HL-60 (cell line): ENCODE measurements at regions not wholly inside any gene's neighbourhood (a gene's known extent, or its start where the extent isn't known, plus 50 kb on each side); places are given as distances from the start of the nearest gene placed in this dataset.

ENCODE experiments used
- DNase-seq, 2 experiments: peaks; one replicate each; pipeline ENCODE4 v3.0.0-alpha.2; 2010 to 2020; ENCODE audit warnings: low read depth in 1 of 2, low spot score in 1 of 2
- H3K27ac ChIP-seq: fragments of 250-450 bp; sonication (Bioruptor Pico); replicated peaks from 2 replicates; pipeline ENCODE4 v1.5.1; 2020; ENCODE audit warnings: mild to moderate bottlenecking, moderate library complexity
- H3K27me3 ChIP-seq: fragments of 250-450 bp; sonication (Bioruptor Pico); 2 replicates; pipeline ENCODE4 v1.5.1; 2021; ENCODE audit warnings: mild to moderate bottlenecking, moderate library complexity; ENCODE audit not compliant: insufficient read depth, poor library complexity, severe bottlenecking
- H3K4me3 ChIP-seq: replicated peaks from 2 replicates; pipeline ENCODE4 v1.5.1; 2011; ENCODE audit warnings: mild to moderate bottlenecking, control low read depth, low read length; ENCODE audit not compliant: insufficient read depth
- GABPA ChIP-seq: IDR thresholded peaks from 2 replicates; pipeline ENCODE4 v1.6.1; 2012; ENCODE audit warnings: low read depth
- POLR2AphosphoS5 ChIP-seq: IDR thresholded peaks from 2 replicates; pipeline ENCODE4 v1.6.1; 2012; ENCODE audit warnings: low read depth
- SPI1 ChIP-seq: IDR thresholded peaks from 2 replicates; pipeline ENCODE4 v1.6.1; 2012; ENCODE audit warnings: low read depth, mild to moderate bottlenecking, borderline replicate concordance
- TF ChIP-seq, protein P1 (sequence below): IDR thresholded peaks from one replicate; pipeline ENCODE4 v1.5.1; 2011; ENCODE audit warnings: low read length, control low read depth, inconsistent platforms; ENCODE audit not compliant: insufficient read depth
- TF ChIP-seq, protein P2 (sequence below): IDR thresholded peaks from 2 replicates; pipeline ENCODE4 v1.6.1; 2012; ENCODE audit warnings: low read depth; ENCODE audit not compliant: insufficient replicate concordance

DNA sequence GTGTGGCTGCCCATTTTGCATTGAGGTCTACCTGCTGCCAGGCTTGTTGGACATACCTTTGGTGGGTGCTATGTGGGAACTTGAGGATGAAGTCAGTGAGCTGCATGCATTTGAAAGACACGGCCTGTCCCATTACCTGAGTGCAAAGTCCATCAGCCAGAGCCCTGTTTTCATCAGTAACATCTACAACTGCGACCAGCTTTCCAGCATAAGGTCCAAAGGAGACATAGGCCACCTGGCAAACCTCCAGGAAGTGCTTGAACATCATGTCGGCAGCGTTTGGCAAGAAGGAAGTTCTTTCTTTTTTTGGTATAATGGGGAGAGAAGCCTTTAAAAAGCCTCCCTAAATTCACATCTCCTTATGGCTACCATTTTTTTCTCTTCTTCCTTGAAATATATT is 143.1 kb downstream of the FAM161A start:
- no peak for TF ChIP-seq SPI1
- TF ChIP-seq, protein P1, sequence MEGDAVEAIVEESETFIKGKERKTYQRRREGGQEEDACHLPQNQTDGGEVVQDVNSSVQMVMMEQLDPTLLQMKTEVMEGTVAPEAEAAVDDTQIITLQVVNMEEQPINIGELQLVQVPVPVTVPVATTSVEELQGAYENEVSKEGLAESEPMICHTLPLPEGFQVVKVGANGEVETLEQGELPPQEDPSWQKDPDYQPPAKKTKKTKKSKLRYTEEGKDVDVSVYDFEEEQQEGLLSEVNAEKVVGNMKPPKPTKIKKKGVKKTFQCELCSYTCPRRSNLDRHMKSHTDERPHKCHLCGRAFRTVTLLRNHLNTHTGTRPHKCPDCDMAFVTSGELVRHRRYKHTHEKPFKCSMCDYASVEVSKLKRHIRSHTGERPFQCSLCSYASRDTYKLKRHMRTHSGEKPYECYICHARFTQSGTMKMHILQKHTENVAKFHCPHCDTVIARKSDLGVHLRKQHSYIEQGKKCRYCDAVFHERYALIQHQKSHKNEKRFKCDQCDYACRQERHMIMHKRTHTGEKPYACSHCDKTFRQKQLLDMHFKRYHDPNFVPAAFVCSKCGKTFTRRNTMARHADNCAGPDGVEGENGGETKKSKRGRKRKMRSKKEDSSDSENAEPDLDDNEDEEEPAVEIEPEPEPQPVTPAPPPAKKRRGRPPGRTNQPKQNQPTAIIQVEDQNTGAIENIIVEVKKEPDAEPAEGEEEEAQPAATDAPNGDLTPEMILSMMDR = no peak
- H3K27ac ChIP-seq = no peak overlapping the region
- no peaks in the 10 kb centered on the region for H3K27me3 ChIP-seq
- H3K4me3 ChIP-seq = no peak overlapping the region
- DNase-seq = no peak

DNA sequence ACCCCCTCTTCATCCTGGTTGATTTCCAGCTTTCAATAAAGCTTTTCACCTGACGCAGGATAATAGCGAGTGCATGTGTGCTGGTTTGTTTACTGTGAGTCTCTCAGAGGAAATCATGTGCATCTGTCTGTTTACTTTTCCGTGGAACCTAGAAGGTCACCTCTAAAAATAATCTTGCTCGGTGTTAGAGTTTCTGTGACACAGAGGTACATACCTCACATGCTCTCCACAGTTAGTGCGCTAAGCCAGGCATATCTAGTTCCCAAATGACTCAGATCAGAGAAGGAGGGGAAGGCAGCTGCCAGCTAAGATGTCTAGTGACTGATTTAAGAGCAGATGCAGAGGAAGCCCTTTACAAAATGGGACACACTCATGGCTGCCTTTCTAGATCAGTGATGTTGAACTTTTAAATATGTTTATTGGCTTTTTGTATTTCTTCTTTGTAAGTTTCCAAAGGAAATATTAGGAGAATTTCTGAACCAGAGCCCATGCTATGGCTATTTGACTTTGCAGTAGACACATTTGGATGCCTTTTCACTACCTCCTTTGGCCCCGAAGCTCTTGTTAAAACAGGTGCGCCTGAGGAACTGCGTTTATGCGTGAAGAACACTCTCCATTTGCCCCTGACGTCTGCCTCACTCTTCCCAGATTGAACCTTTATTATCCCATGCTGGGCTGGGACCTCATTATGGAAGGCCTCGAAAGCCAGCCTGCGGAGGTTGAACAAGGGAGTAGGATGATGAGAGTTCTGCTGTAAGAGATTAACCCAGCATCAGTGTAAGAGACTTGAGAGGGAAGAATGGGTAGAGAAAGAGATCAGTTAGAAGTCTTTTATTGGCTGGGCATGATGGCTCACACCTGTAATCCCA is 145.6 kb downstream of the FAM161A start:
- H3K27ac ChIP-seq = no peak overlapping the region
- H3K4me3 ChIP-seq = no peak overlapping the region
- no peak for DNase-seq
- no peaks in the 10 kb centered on the region for H3K27me3 ChIP-seq
- TF ChIP-seq GABPA = no peak
- TF ChIP-seq, protein P2, sequence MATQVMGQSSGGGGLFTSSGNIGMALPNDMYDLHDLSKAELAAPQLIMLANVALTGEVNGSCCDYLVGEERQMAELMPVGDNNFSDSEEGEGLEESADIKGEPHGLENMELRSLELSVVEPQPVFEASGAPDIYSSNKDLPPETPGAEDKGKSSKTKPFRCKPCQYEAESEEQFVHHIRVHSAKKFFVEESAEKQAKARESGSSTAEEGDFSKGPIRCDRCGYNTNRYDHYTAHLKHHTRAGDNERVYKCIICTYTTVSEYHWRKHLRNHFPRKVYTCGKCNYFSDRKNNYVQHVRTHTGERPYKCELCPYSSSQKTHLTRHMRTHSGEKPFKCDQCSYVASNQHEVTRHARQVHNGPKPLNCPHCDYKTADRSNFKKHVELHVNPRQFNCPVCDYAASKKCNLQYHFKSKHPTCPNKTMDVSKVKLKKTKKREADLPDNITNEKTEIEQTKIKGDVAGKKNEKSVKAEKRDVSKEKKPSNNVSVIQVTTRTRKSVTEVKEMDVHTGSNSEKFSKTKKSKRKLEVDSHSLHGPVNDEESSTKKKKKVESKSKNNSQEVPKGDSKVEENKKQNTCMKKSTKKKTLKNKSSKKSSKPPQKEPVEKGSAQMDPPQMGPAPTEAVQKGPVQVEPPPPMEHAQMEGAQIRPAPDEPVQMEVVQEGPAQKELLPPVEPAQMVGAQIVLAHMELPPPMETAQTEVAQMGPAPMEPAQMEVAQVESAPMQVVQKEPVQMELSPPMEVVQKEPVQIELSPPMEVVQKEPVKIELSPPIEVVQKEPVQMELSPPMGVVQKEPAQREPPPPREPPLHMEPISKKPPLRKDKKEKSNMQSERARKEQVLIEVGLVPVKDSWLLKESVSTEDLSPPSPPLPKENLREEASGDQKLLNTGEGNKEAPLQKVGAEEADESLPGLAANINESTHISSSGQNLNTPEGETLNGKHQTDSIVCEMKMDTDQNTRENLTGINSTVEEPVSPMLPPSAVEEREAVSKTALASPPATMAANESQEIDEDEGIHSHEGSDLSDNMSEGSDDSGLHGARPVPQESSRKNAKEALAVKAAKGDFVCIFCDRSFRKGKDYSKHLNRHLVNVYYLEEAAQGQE = no peak
- no peak for TF ChIP-seq SPI1
- TF ChIP-seq, protein P1 = no peak
- no peak for TF ChIP-seq POLR2AphosphoS5

DNA sequence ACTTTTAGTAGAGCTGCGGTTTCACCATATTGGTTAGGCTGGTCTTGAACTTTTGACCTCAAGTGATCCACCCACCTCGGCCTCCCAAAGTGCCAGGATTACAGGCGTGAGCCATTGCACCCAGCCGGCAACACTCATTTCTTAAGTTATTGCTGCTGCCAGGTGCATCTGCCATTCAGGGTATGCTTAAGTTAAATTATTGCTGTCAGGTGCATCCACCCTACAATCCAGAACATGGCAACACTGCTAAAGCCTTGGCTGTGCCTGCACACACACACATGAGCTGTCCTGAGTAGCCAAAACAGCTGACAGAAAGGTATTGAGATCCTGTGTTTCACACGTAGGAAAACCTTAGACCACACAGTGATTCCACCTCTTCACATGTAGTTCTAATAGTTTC is 148.2 kb downstream of the FAM161A start:
- DNase-seq = no peak
- Histone ChIP-seq H3K27ac (no peak overlapping the region), H3K27me3 (no peaks in the 10 kb centered on the region), H3K4me3 (no peak overlapping the region)
- TF ChIP-seq SPI1 (no peak), POLR2AphosphoS5 (no peak)
- TF ChIP-seq, protein P2 = no peak

DNA sequence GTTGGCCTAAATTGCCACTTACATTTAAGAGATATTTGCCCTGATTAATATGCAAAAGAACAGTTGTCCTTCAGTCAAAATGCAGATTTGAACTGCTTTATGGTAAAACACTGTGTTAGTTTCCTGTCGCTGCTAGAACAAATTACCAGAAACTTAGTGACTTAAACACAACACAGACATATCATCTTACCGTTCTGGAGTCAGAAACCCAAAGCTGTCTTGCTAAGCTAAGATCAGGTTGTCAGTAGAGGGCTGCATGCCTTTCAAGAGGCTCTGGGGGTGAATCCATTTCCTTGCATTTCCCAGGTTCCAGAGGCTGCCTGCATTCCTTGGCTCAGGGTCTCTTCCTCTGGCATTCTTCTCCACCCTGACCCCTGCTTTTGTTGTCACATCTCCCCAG is 149.5 kb downstream of the FAM161A start:
- DNase-seq = no peak

More for the DNA sequence above, 149.5 kb downstream of the FAM161A start:
- Histone ChIP-seq H3K4me3 (no peak overlapping the region), H3K27me3 (no peaks in the 10 kb centered on the region), H3K27ac (no peak overlapping the region)
- TF ChIP-seq SPI1 (no peak), POLR2AphosphoS5 (no peak), GABPA (no peak)
- TF ChIP-seq, protein P2 = no peak
- TF ChIP-seq, protein P1 = no peak
